ENCODE measurements at regions not wholly inside any gene's neighbourhood (a gene's known extent, or its start where the extent isn't known, plus 50 kb on each side); places are given as distances from the start of the nearest gene placed in this dataset.

- no peak for TF ChIP-seq CTCF (IDR thresholded peaks at IDR 0.05)
Measured at GRCh38 chr6:164807125-164807524, 502.3 kb downstream of the C6orf118 start.

- no peak for TF ChIP-seq CTCF (IDR thresholded peaks at IDR 0.05)
Measured at GRCh38 chr6:164795056-164795815, 514.2 kb downstream of the C6orf118 start.

- TF ChIP-seq CTCF (IDR thresholded peaks at IDR 0.05): no peak
Measured at GRCh38 chr6:164792666-164793065, 516.7 kb downstream of the C6orf118 start.

GRCh38 chr6:164791498-164791897 lies 517.9 kb downstream of the C6orf118 start:
- no peak for TF ChIP-seq CTCF (IDR thresholded peaks at IDR 0.05)

GRCh38 chr6:164763788-164764187 lies 545.6 kb downstream of the C6orf118 start:
- TF ChIP-seq CTCF (IDR thresholded peaks at IDR 0.05): no peak

GRCh38 chr6:164757451-164757850 lies 552.0 kb downstream of the C6orf118 start:
- TF ChIP-seq CTCF (IDR thresholded peaks at IDR 0.05): no peak

GRCh38 chr6:164756723-164757122 lies 552.7 kb downstream of the C6orf118 start:
- TF ChIP-seq CTCF (IDR thresholded peaks at IDR 0.05): no peak

- TF ChIP-seq CTCF (IDR thresholded peaks at IDR 0.05): no peak
Measured at GRCh38 chr6:164756142-164756541, 553.3 kb downstream of the C6orf118 start.
